ENCODE measurements at regions not wholly inside any gene's neighbourhood (a gene's known extent, or its start where the extent isn't known, plus 50 kb on each side); places are given as distances from the start of the nearest gene placed in this dataset.

DNA sequence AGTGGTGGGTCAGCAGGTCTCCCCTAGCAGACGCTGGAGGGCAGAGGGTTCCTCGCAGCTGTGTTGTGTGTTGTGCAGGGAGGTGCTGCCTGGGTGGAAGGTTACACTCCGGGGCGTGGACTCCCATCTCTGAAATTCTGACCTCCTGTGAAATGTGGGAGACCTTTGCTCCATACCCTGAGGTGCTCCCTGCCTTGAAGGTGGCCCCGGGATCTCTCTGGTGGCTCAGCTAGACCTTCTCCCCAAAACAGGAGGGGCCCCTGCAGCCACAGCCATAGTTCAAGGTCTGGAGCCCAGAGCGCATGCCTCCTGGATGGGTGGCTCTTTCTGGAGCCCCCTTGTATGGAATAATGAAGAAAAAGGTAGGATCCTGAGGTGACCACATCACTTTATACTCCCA lies 70.2 kb downstream of the SOX1 start:
- Histone ChIP-seq H3K4me1 (ENCODE audit: control insufficient read depth in 1 of 2, insufficient read depth in 2 of 2, low read length in 2 of 2) (no peaks in the 10 kb centered on the region), H3K4me3 (ENCODE audit: low read depth in 1 of 2, low read length in 2 of 2) (no peak overlapping the region), H3K27me3 (ENCODE audit: low read depth, low read length) (peaks cover 7% of the 10 kb centered on the region), H3K36me3 (ENCODE audit: control insufficient read depth in 1 of 2, insufficient read depth in 2 of 2, low read length in 2 of 2) (no peaks in the 10 kb centered on the region), H3K9me3 (ENCODE audit: control insufficient read depth in 1 of 2, low read length in 2 of 2) (no peaks in the 10 kb centered on the region), H3K27ac (ENCODE audit: low read length) (no peak overlapping the region)

DNA sequence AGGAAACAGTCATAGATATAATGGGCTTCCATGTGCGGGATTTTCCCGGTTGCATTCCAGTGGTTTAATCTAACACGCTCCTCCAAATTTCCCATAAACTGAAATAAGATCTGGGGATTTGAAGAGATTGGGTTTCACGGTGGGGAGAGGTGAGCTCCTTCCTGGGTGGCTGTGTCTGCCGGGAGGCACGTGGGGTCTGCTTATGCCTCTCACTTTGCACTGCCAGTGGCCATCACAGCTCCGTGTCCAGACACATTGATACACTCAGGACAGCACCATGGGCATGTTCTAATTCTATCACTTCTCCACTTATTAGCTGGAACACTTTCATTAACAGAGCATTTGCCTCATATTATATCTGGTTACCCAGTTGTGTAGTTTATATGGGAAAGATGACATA lies 73.4 kb downstream of the SOX1 start:
- Histone ChIP-seq H3K4me1 (ENCODE audit: control insufficient read depth in 1 of 2, insufficient read depth in 2 of 2, low read length in 2 of 2) (no peaks in the 10 kb centered on the region), H3K36me3 (ENCODE audit: control insufficient read depth in 1 of 2, insufficient read depth in 2 of 2, low read length in 2 of 2) (no peaks in the 10 kb centered on the region), H3K27ac (ENCODE audit: low read length) (no peak overlapping the region), H3K9me3 (ENCODE audit: control insufficient read depth in 1 of 2, low read length in 2 of 2) (no peaks in the 10 kb centered on the region), H3K27me3 (ENCODE audit: low read depth, low read length) (no peaks in the 10 kb centered on the region), H3K4me3 (ENCODE audit: low read depth in 1 of 2, low read length in 2 of 2) (no peak overlapping the region)

DNA sequence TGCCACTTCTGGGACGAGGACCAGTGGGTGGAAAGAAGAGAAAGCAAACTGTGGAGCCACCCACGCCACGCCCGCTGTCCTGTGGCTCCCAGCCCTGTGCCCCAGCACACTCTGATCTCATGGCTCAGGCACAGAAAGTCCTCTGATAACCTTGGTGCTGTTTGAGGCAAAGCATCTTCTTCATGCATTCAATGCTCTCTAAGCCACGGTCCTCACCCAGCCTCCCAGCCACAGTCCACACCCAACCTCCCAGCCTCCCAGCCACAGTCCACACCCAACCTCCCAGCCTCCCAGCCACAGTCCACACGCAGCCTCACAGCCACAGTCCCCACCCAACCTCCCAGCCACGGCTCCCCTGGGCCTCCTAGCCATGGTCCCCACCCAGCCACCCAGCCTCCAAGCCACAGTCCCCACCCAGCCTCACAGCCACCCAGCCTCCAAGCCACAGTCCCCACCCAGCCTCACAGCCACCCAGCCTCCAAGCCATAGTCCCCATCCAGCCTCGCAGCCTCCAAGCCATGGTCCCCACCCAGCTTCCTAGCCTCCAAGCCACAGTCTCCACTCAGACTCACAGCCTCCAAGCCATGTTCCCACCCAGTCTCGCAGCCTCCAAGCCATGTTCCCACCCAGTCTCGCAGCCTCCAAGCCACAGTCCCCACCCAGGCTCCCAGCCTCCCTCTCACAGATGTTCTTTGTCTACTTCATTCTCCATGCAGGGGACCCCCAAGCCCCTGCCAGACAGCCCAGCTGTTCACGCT lies 74.9 kb downstream of the SOX1 start:
- no peak overlapping the region for H3K27ac ChIP-seq (ENCODE audit: low read length)
- no peak overlapping the region for H3K4me3 ChIP-seq (ENCODE audit: low read depth in 1 of 2, low read length in 2 of 2)
- no peaks in the 10 kb centered on the region for H3K9me3 ChIP-seq (ENCODE audit: control insufficient read depth in 1 of 2, low read length in 2 of 2)
- H3K27me3 ChIP-seq (ENCODE audit: low read depth, low read length), result no peaks in the 10 kb centered on the region
- H3K4me1 ChIP-seq (ENCODE audit: control insufficient read depth in 1 of 2, insufficient read depth in 2 of 2, low read length in 2 of 2), result no peaks in the 10 kb centered on the region
- no peaks in the 10 kb centered on the region for H3K36me3 ChIP-seq (ENCODE audit: control insufficient read depth in 1 of 2, insufficient read depth in 2 of 2, low read length in 2 of 2)

DNA sequence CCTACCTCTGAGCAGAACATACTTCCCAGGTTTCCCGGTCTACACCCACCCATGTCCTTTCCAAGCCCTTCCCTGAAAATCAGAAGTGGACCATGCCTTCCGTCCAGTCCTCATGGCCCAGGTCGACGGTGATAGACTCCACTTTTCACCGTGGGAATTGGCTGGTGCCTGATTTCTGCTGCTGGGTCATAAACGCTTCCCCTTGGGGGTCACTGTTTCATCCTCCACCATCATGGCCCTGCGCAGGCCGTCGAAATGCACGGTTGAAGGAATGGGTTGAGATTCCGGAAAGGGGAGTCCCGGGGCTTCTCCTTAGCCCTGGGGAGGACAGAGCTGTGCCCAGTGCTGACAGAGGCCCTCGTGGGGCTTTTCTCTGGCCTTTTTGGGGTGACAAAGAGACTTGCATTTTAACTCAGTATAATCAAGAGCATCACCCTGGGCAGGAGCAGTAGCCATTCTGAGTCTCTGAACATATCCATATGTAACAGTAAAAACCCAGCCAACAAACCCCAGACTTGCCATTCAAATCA lies 75.5 kb downstream of the SOX1 start:
- no peaks in the 10 kb centered on the region for H3K27me3 ChIP-seq (ENCODE audit: low read depth, low read length)
- H3K36me3 ChIP-seq (ENCODE audit: control insufficient read depth in 1 of 2, insufficient read depth in 2 of 2, low read length in 2 of 2), result no peaks in the 10 kb centered on the region
- no peaks in the 10 kb centered on the region for H3K4me1 ChIP-seq (ENCODE audit: control insufficient read depth in 1 of 2, insufficient read depth in 2 of 2, low read length in 2 of 2)
- H3K9me3 ChIP-seq (ENCODE audit: control insufficient read depth in 1 of 2, low read length in 2 of 2), result no peaks in the 10 kb centered on the region
- H3K4me3 ChIP-seq (ENCODE audit: low read depth in 1 of 2, low read length in 2 of 2), result no peak overlapping the region
- H3K27ac ChIP-seq (ENCODE audit: low read length), result no peak overlapping the region

DNA sequence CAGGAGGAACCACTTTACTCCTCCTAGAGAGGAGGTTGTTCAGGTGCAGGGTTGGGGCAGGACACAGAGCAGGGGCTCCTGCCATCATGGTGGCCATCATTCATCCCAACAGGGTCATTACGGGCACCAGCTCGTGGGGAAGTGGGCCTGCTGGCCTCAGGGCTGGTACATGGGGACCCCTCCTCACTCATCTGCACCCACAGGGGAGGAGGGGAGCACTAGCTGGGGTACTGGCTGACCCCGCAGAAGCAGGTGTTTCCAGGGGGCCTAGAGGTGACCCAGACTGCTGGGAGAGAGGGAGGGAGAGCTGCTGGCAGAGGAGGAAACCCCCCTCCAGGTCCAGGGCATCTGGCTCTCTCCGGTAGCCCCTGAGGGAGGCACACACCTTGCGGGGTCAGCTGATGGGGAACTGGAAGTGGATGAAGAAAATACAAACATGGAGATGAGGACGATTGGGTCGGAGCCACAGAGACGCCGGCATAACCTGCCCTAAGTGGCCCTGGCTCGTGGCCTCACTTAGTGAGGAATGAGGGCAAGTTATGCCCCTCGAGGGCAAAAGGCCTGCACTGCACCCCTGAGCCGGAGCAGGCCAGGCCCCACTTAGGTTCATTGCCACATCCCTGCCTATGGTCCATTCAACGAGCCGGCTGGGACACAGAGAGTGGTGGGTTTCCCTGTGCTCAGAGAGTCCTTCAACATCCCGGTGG lies 76.2 kb downstream of the SOX1 start:
- no peaks in the 10 kb centered on the region for H3K27me3 ChIP-seq (ENCODE audit: low read depth, low read length)
- no peak overlapping the region for H3K27ac ChIP-seq (ENCODE audit: low read length)
- no peaks in the 10 kb centered on the region for H3K4me1 ChIP-seq (ENCODE audit: control insufficient read depth in 1 of 2, insufficient read depth in 2 of 2, low read length in 2 of 2)
- H3K9me3 ChIP-seq (ENCODE audit: control insufficient read depth in 1 of 2, low read length in 2 of 2), result no peaks in the 10 kb centered on the region
- no peaks in the 10 kb centered on the region for H3K36me3 ChIP-seq (ENCODE audit: control insufficient read depth in 1 of 2, insufficient read depth in 2 of 2, low read length in 2 of 2)
- H3K4me3 ChIP-seq (ENCODE audit: low read depth in 1 of 2, low read length in 2 of 2), result no peak overlapping the region

DNA sequence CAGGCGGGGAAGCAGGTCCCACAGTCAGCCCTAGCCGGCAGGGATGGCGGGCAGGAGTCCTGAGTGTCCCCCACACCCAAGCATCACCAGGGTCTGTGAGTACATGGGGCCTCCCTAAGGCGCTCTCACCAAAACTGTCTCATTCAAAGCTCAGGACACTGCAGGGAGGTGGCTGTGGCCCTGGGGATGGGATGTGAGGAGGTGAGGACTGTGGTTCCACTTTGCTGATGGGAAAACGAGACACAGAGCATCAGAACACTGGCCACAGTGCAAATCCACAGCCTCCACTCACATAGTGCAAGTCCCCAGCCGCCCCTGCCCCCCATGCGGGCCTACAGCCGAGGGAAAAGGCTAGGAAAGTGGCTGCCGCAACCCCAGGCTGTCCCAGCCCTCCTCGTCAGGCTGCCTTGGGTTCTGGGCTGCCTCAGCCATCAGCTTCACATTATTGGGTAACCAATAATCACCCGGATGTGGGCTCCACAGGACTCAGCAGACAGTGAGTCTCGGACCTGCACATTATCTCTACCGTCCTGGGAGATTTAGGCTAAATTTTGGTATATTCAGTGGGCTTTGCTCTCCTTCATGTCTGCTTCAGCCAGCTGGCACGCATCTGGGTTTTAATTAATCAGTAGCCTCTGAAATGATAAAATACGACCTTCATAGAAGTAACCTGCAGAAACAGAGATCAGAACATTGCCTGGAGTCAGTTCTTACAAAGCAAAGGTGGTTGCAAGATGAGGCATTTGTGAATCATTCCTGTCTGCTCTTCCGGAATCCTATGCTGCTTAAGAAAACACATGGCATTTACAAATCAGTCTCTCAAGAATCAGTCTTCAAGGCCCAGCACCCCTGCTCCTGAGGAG lies 77.0 kb downstream of the SOX1 start:
- Histone ChIP-seq H3K36me3 (ENCODE audit: control insufficient read depth in 1 of 2, insufficient read depth in 2 of 2, low read length in 2 of 2) (no peaks in the 10 kb centered on the region), H3K27me3 (ENCODE audit: low read depth, low read length) (no peaks in the 10 kb centered on the region), H3K27ac (ENCODE audit: low read length) (no peak overlapping the region), H3K4me3 (ENCODE audit: low read depth in 1 of 2, low read length in 2 of 2) (no peak overlapping the region), H3K9me3 (ENCODE audit: control insufficient read depth in 1 of 2, low read length in 2 of 2) (no peaks in the 10 kb centered on the region), H3K4me1 (ENCODE audit: control insufficient read depth in 1 of 2, insufficient read depth in 2 of 2, low read length in 2 of 2) (no peaks in the 10 kb centered on the region)

DNA sequence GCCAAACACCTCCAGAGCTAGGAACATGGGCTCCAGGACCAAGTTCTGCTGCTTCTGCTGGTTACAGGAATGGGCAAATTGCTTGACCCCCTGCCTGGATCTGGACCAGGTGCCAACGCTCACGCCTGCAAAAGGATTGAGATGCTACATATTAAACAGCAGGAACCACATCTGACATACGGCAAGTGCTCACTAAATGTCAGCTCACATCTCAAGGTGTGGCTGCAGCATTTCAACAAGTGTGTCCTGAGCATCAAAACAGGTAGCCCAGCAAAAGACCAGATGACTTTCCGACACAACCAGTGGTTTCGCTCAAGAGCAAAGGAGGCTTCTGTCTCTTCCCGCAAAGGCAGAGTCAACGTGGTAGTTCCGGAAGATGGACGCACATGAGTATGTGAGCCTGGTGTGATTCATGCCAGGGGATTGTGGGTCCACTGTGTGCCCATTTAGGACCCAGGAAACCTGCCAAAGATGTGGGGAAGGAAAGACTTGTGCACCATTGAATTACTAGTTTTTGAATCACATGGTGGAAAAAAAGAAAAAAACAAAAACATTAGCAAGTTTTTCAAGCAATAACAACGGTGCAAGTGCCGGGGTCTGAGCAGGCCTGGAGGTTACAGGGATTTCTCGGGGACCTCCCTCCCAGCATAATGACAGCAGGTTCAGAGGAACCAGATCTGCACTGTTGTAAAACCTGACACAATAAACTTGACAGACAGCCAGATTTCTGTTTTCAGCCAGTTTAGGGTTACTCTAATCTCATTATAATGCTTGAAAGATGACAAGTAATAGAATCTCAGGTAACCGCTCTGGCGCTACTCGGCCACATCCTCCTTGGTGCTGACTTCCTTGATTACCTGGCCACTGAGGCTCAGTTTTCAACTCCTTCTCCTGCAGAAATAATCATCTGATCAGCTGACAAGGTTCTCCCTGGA lies 77.9 kb downstream of the SOX1 start:
- H3K4me3 ChIP-seq (ENCODE audit: low read depth in 1 of 2, low read length in 2 of 2), result no peak overlapping the region
- H3K27me3 ChIP-seq (ENCODE audit: low read depth, low read length), result no peaks in the 10 kb centered on the region
- H3K36me3 ChIP-seq (ENCODE audit: control insufficient read depth in 1 of 2, insufficient read depth in 2 of 2, low read length in 2 of 2), result no peaks in the 10 kb centered on the region
- H3K4me1 ChIP-seq (ENCODE audit: control insufficient read depth in 1 of 2, insufficient read depth in 2 of 2, low read length in 2 of 2), result no peaks in the 10 kb centered on the region
- no peak overlapping the region for H3K27ac ChIP-seq (ENCODE audit: low read length)
- H3K9me3 ChIP-seq (ENCODE audit: control insufficient read depth in 1 of 2, low read length in 2 of 2), result no peaks in the 10 kb centered on the region

DNA sequence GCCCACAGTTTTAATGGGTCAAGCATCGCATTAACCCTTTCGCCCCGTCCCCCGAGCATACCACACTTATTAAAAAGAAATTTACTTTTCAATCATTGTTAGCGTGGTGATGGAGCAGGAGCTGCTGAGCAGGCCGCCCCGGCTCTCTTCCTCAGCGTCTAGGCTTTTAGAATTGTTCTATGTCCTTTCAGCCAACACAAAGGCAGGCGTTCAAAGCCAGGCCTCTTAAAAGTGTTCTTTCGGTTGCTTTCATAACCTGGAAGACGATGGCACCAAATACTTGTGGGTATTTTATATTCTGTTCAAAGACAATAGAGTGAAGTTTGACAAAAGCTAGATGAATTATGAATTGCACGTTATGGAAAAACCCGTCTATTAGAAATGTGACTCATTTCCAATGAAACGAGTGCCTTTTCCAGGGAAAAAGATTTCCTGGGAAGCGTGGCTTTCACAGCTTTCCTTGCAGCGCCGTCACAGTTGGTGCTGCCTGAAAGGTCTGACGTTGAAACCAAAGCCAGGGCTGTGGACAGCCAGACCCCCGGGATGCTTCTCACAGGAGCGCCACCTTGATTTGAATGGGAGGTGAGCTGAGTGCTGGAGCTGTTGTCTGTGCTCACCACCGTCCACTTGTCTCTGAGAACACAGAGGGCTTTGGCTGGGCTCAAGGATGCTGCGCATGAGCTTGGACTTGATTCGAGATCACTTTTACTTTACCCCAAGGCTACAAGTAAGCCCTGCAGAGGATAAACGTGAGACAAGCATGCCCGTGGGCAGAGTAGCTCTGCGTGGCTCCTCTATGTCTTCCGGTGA lies 78.8 kb downstream of the SOX1 start:
- Histone ChIP-seq H3K27me3 (ENCODE audit: low read depth, low read length) (no peaks in the 10 kb centered on the region), H3K36me3 (ENCODE audit: control insufficient read depth in 1 of 2, insufficient read depth in 2 of 2, low read length in 2 of 2) (no peaks in the 10 kb centered on the region), H3K9me3 (ENCODE audit: control insufficient read depth in 1 of 2, low read length in 2 of 2) (no peaks in the 10 kb centered on the region), H3K4me3 (ENCODE audit: low read depth in 1 of 2, low read length in 2 of 2) (no peak overlapping the region), H3K27ac (ENCODE audit: low read length) (no peak overlapping the region), H3K4me1 (ENCODE audit: control insufficient read depth in 1 of 2, insufficient read depth in 2 of 2, low read length in 2 of 2) (no peaks in the 10 kb centered on the region)

DNA sequence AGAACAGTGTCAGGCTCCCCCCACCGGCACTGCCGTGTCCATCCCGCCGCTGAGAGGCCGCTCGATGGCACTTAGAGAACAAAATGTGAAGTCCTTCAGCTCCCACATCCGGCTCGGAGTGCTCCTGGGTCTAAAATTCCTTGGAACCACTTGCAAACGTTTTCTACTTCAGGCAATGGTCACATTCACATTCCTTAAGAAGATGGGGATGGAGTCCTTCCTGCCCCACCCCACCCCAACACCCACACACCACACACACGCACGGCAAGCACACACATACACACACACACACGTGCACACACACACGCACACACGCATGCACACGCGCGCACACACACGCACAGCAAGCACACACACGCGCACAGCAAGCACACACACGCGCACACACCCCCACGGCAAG lies 83.4 kb downstream of the SOX1 start:
- H3K4me1 ChIP-seq (ENCODE audit: control insufficient read depth in 1 of 2, insufficient read depth in 2 of 2, low read length in 2 of 2), result no peaks in the 10 kb centered on the region

DNA sequence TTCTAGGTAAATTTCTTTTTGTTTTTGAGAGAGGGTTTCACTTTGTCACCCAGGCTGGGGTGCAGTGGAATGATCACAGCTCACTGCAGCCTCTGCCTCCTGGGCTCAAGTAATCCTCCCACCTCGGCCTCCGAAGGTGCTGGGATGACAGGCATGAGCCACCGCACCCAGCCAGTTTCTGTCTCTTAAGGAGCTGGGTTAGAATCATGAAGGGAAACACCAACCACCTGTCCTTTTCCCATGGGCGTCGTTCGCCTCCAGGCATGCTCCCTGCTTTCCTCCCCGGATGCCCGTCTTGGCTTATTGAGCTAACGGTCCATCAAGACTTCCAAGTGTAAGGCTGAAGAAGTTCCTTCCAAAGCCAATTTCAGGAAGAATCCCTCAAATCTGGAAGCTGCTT lies 85.9 kb downstream of the SOX1 start:
- H3K27ac ChIP-seq (ENCODE audit: low read length), result no peak overlapping the region
- no peaks in the 10 kb centered on the region for H3K36me3 ChIP-seq (ENCODE audit: control insufficient read depth in 1 of 2, insufficient read depth in 2 of 2, low read length in 2 of 2)
- H3K4me1 ChIP-seq (ENCODE audit: control insufficient read depth in 1 of 2, insufficient read depth in 2 of 2, low read length in 2 of 2), result no peaks in the 10 kb centered on the region
- peaks cover 2 to 4% of the 10 kb centered on the region in 2 donors for H3K9me3 ChIP-seq (ENCODE audit: control insufficient read depth in 1 of 2, low read length in 2 of 2)
- H3K27me3 ChIP-seq (ENCODE audit: low read depth, low read length), result no peaks in the 10 kb centered on the region
- H3K4me3 ChIP-seq (ENCODE audit: low read depth in 1 of 2, low read length in 2 of 2), result no peak overlapping the region

More for the DNA sequence above, 83.4 kb downstream of the SOX1 start:
- Histone ChIP-seq H3K4me3 (ENCODE audit: low read depth in 1 of 2, low read length in 2 of 2) (no peak overlapping the region), H3K36me3 (ENCODE audit: control insufficient read depth in 1 of 2, insufficient read depth in 2 of 2, low read length in 2 of 2) (no peaks in the 10 kb centered on the region), H3K9me3 (ENCODE audit: control insufficient read depth in 1 of 2, low read length in 2 of 2) (no peaks in the 10 kb centered on the region), H3K27ac (ENCODE audit: low read length) (no peak overlapping the region), H3K27me3 (ENCODE audit: low read depth, low read length) (no peaks in the 10 kb centered on the region)

All from muscle layer of duodenum (tissue), 2 donors.